ENCODE measurements at regions not wholly inside any gene's neighbourhood (a gene's known extent, or its start where the extent isn't known, plus 50 kb on each side); places are given as distances from the start of the nearest gene placed in this dataset.

- H3K4me1 ChIP-seq (ENCODE audit: control insufficient read depth, insufficient read depth, low read length): peaks cover 45% of the 10 kb centered on the region
- H3K36me3 ChIP-seq (ENCODE audit: control insufficient read depth, insufficient read depth, low read length): no peaks in the 10 kb centered on the region
- no peak overlapping the region for H3K27ac ChIP-seq (ENCODE audit: low read length)
- ATAC-seq (no peak), DNase-seq (no peak)
- Mint-ChIP-seq H3K27me3 (ENCODE audit: low read depth in 2 of 2) (no peaks in the 10 kb centered on the region), H3K27ac (peak overlapping the region in 1 of 2 donors; percentile 67), H3K36me3 (no peaks in the 10 kb centered on the region), H3K9me3 (no peaks in the 10 kb centered on the region), H3K4me1 (peaks cover 29 to 45% of the 10 kb centered on the region in 2 donors), H3K4me3 (no peak overlapping the region)
- H3K27me3 ChIP-seq (ENCODE audit: control insufficient read depth, insufficient read depth, low read length): no peaks in the 10 kb centered on the region
- TF ChIP-seq CTCF (IDR thresholded peaks at IDR 0.05): no peak
- intact Hi-C loops (cut with micrococcal nuclease): no loop called here
- WGBS (ENCODE audit: insufficient coverage): 87% methylated on average over 16 of the region's 16 CpGs
- no peaks in the 10 kb centered on the region for H3K9me3 ChIP-seq (ENCODE audit: control insufficient read depth, insufficient read depth, low read length)
- H3K4me3 ChIP-seq (ENCODE audit: low read length): no peak overlapping the region
These were observed 157.2 kb downstream of the CD83 start for GRCh38 chr6:14274546-14275492.

GRCh38 chr6:14275493-14275851 is 157.9 kb downstream of the CD83 start:
- H3K4me1 Mint-ChIP-seq: peaks cover 29 to 45% of the 10 kb centered on the region in 2 donors

GRCh38 chr6:14276071-14276470 is 158.5 kb downstream of the CD83 start:
- ATAC-seq (no peak), DNase-seq (no peak)
- Mint-ChIP-seq H3K27ac (peak overlapping the region in 1 of 2 donors; percentile 67), H3K36me3 (no peaks in the 10 kb centered on the region), H3K9me3 (peaks cover 0 to 4% of the 10 kb centered on the region in 2 donors), H3K4me1 (peaks cover 28 to 42% of the 10 kb centered on the region in 2 donors), H3K27me3 (ENCODE audit: low read depth in 2 of 2) (no peaks in the 10 kb centered on the region), H3K4me3 (peak overlapping the region; percentile 53)
- Histone ChIP-seq H3K27me3 (ENCODE audit: control insufficient read depth, insufficient read depth, low read length) (no peaks in the 10 kb centered on the region), H3K4me3 (ENCODE audit: low read length) (no peak overlapping the region), H3K4me1 (ENCODE audit: control insufficient read depth, insufficient read depth, low read length) (peaks cover 40% of the 10 kb centered on the region), H3K9me3 (ENCODE audit: control insufficient read depth, insufficient read depth, low read length) (peaks cover 4% of the 10 kb centered on the region), H3K36me3 (ENCODE audit: control insufficient read depth, insufficient read depth, low read length) (no peaks in the 10 kb centered on the region), H3K27ac (ENCODE audit: low read length) (peak overlapping the region; percentile 67)
- TF ChIP-seq CTCF (IDR thresholded peaks at IDR 0.05): no peak
- 77% methylated on average over 4 of the region's 4 CpGs for WGBS (ENCODE audit: insufficient coverage)
- intact Hi-C loops (cut with micrococcal nuclease): no loop called here

More at GRCh38 chr6:14275493-14275851, 157.9 kb downstream of the CD83 start:
- Histone ChIP-seq H3K9me3 (ENCODE audit: control insufficient read depth, insufficient read depth, low read length) (peaks cover 4% of the 10 kb centered on the region), H3K36me3 (ENCODE audit: control insufficient read depth, insufficient read depth, low read length) (no peaks in the 10 kb centered on the region), H3K4me1 (ENCODE audit: control insufficient read depth, insufficient read depth, low read length) (peaks cover 45% of the 10 kb centered on the region), H3K4me3 (ENCODE audit: low read length) (no peak overlapping the region), H3K27ac (ENCODE audit: low read length) (peak overlapping the region; percentile 67), H3K27me3 (ENCODE audit: control insufficient read depth, insufficient read depth, low read length) (no peaks in the 10 kb centered on the region)
- DNase-seq (no peak), ATAC-seq (no peak)
- no peaks in the 10 kb centered on the region for H3K27me3 Mint-ChIP-seq (ENCODE audit: low read depth in 2 of 2)
- peak overlapping the region in 1 of 2 donors; percentile 67 for H3K27ac Mint-ChIP-seq
- intact Hi-C loops (cut with micrococcal nuclease): no loop called here
- peaks cover 0 to 4% of the 10 kb centered on the region in 2 donors for H3K9me3 Mint-ChIP-seq
- H3K4me3 Mint-ChIP-seq: no peak overlapping the region
- H3K36me3 Mint-ChIP-seq: no peaks in the 10 kb centered on the region
- TF ChIP-seq CTCF (IDR thresholded peaks at IDR 0.05): no peak
- WGBS (ENCODE audit: insufficient coverage): 52% methylated on average over 9 of the region's 9 CpGs
